GM12878 (cell line): ENCODE measurements at regions not wholly inside any gene's neighbourhood (a gene's known extent, or its start where the extent isn't known, plus 50 kb on each side); places are given as distances from the start of the nearest gene placed in this dataset.

ENCODE experiments used
- ATAC-seq: fragments of 200-7000 bp; cut with Tn5 transposase; 3 replicates; pipeline ENCODE4 v1.9.1; 2020; ENCODE audit warnings: mild to moderate bottlenecking, moderate library complexity
- BruUV-seq: library from RNA; stranded (reverse); fragments of 400-500 nt; replicated peaks from 2 replicates; lab custom pipeline; 2021; lab: Mats Ljungman, UMichigan
- CTCF ChIA-PET: fragments of 300-600 bp; sonication (Branson Sonifier 250); formaldehyde crosslinking; extraction: SDS; loops from one replicate; lab custom pipeline; 2021; ENCODE audit warnings: inconsistent platforms; lab: Yijun Ruan, JAX
- POLR2A ChIA-PET: fragments of 350-600 bp; formaldehyde crosslinking; extraction: SDS; loops from one replicate; lab custom pipeline; 2021; ENCODE audit warnings: inconsistent platforms; lab: Charles Lee
- RAD21 ChIA-PET: fragments of 300-600 bp; sonication (Branson Sonifier 250); formaldehyde crosslinking; loops from one replicate; lab custom pipeline; 2023; ENCODE audit warnings: antibody characterized with exemption; ENCODE audit not compliant: unreplicated experiment; lab: Charles Lee
- SMC1A ChIA-PET: fragments of 300-600 bp; sonication (Branson Sonifier 250); formaldehyde crosslinking; loops from one replicate; lab custom pipeline; 2023; ENCODE audit not compliant: unreplicated experiment, uncharacterized antibody; lab: Charles Lee
- DNase-seq: peaks from one replicate; pipeline ENCODE4 v3.0.0-alpha.2; 2011; ENCODE audit warnings: low read depth, low spot score
- FAIRE-seq: peaks from 3 replicates; lab custom pipeline; 2011; peaks lifted over from hg19 to GRCh38; lab: Jason Lieb, UNC
- H2AFZ ChIP-seq: 2 replicates; pipeline ENCODE4 v1.6.0; 2011; ENCODE audit warnings: low read depth, low read length, control low read depth; ENCODE audit not compliant: control insufficient read depth
- H3K27ac ChIP-seq: 2 replicates; pipeline ENCODE4 v1.5.1; 2011; ENCODE audit warnings: control low read depth; ENCODE audit not compliant: control insufficient read depth, insufficient read depth
- H3K27me3 ChIP-seq, 2 experiments: replicated peaks in 1 of 2; 2 replicates each; pipeline versions ENCODE4 v1.6.0 to v1.6.1; 2011; ENCODE audit warnings: low read length in 1 of 2; ENCODE audit not compliant: control insufficient read depth in 2 of 2, insufficient read depth in 2 of 2
- H3K36me3 ChIP-seq, 2 experiments: 2 replicates each; pipeline ENCODE4 v1.5.1; 2011; ENCODE audit warnings: low read length in 1 of 2; ENCODE audit not compliant: control insufficient read depth in 2 of 2, insufficient read depth in 2 of 2
- H3K4me1 ChIP-seq: 2 replicates; pipeline ENCODE4 v1.6.1; 2011; ENCODE audit warnings: mild to moderate bottlenecking, low read length, moderate library complexity, mixed read lengths; ENCODE audit not compliant: control insufficient read depth, insufficient read depth
- H3K4me2 ChIP-seq: 2 replicates; pipeline ENCODE4 v1.6.0; 2011; ENCODE audit warnings: control low read depth; ENCODE audit not compliant: control insufficient read depth, insufficient read depth
- H3K4me3 ChIP-seq: fragments of 200-600 bp; sonication (generic); 2 replicates; pipeline ENCODE4 v1.5.1; 2016
- H3K79me2 ChIP-seq: 2 replicates; pipeline ENCODE4 v1.6.0; 2011; ENCODE audit warnings: low read length; ENCODE audit not compliant: control insufficient read depth, insufficient read depth
- H3K9ac ChIP-seq: 2 replicates; pipeline ENCODE4 v1.8.0; 2011; ENCODE audit warnings: low read length, control low read depth, mixed read lengths; ENCODE audit not compliant: control insufficient read depth, insufficient read depth
- H3K9me3 ChIP-seq: replicated peaks from 3 replicates; pipeline ENCODE4 v1.5.1; 2011; ENCODE audit warnings: mild to moderate bottlenecking, low read length; ENCODE audit not compliant: control insufficient read depth, insufficient read depth
- H4K20me1 ChIP-seq: 2 replicates; pipeline ENCODE4 v1.6.0; 2011; ENCODE audit not compliant: control insufficient read depth, insufficient read depth
- BHLHE40 ChIP-seq, 2 experiments: fragments of 450-650 bp in 1 of 2; IDR thresholded peaks; 2 replicates each; pipeline ENCODE4 v1.6.1; 2011 to 2017; ENCODE audit warnings: low read depth in 2 of 2, borderline replicate concordance in 1 of 2, improper control_type of control experiment in 1 of 2, low read length in 1 of 2, mild to moderate bottlenecking in 1 of 2
- CBX5 ChIP-seq: sonication (generic); IDR thresholded peaks from 2 replicates; pipeline ENCODE4 v1.6.1; 2016; ENCODE audit warnings: low read depth, moderate library complexity, mild to moderate bottlenecking, inconsistent platforms
- JUND ChIP-seq: IDR thresholded peaks from 2 replicates; pipeline ENCODE4 v1.6.1; 2012; ENCODE audit warnings: low read depth, mild to moderate bottlenecking, low read length, improper control_type of control experiment, moderate library complexity
- NBN ChIP-seq: fragments of 450-650 bp; IDR thresholded peaks from 2 replicates; pipeline ENCODE4 v1.6.1; 2016
- PRDM15 ChIP-seq: fragments of 450-650 bp; formaldehyde crosslinking; IDR thresholded peaks from 2 replicates; pipeline ENCODE4 v1.4.0; 2020; ENCODE audit warnings: mild to moderate bottlenecking, moderate library complexity
- SIN3A ChIP-seq: IDR thresholded peaks from 2 replicates; pipeline ENCODE4 v1.6.1; 2012; ENCODE audit warnings: low read depth, low read length, improper control_type of control experiment
- SIX5 ChIP-seq: IDR thresholded peaks from 2 replicates; pipeline ENCODE4 v1.6.1; 2011; ENCODE audit warnings: mild to moderate bottlenecking, low read depth, low read length, moderate library complexity; ENCODE audit not compliant: severe bottlenecking
- SP1 ChIP-seq: IDR thresholded peaks from one replicate; pipeline ENCODE4 v1.6.1; 2011; ENCODE audit warnings: low read depth, low read length
- TCF7 ChIP-seq: IDR thresholded peaks from 2 replicates; pipeline ENCODE4 v1.6.1; 2014; ENCODE audit warnings: antibody characterized with exemption, borderline replicate concordance
- USF1 ChIP-seq: IDR thresholded peaks from 2 replicates; pipeline ENCODE4 v1.6.1; 2011; ENCODE audit warnings: borderline replicate concordance, low read depth, mild to moderate bottlenecking, moderate library complexity, mixed read lengths, low read length; ENCODE audit not compliant: insufficient read depth; ENCODE audit errors: extremely low read length
- USF2 ChIP-seq: IDR thresholded peaks from 2 replicates; pipeline ENCODE4 v1.6.1; 2011; ENCODE audit warnings: low read depth, low read length, improper control_type of control experiment, borderline replicate concordance
- ZNF207 ChIP-seq: fragments of 450-650 bp; IDR thresholded peaks from 2 replicates; pipeline ENCODE4 v1.6.1; 2014; ENCODE audit warnings: antibody characterized with exemption, mild to moderate bottlenecking, borderline replicate concordance
- ZNF384 ChIP-seq: IDR thresholded peaks from 2 replicates; pipeline ENCODE4 v1.6.1; 2012; ENCODE audit warnings: low read depth, mild to moderate bottlenecking, low read length, improper control_type of control experiment, borderline replicate concordance
- WGBS: methylation state at CpG from one replicate; pipeline ENCODE4 v1.1.6; 2016; ENCODE audit warnings: low lambda C conversion rate; ENCODE audit not compliant: insufficient replicate concordance, insufficient coverage; ENCODE audit errors: missing lambda C conversion rate; 5-methylcytosine and 5-hydroxymethylcytosine counted together
- in situ Hi-C: fragments of 300-500 bp; cut with MboI; formaldehyde crosslinking; loops from 9 replicates; pipeline ENCODE4 v1.14.3; 2018; ENCODE audit warnings: mixed read lengths
- intact Hi-C: fragments of 100-400 bp; cut with micrococcal nuclease; formaldehyde crosslinking; loops from one replicate; pipeline ENCODE4 v1.14.2; 2022; ENCODE audit not compliant: unreplicated experiment

- H3K27me3 ChIP-seq, result no peaks in the 10 kb centered on the region
- H3K4me3 ChIP-seq, result no peak overlapping the region
- no peak overlapping the region for H3K27ac ChIP-seq
- ChIA-PET POLR2A (no interaction called here), CTCF (no interaction called here), RAD21 (no interaction called here), SMC1A (no interaction called here)
- H2AFZ ChIP-seq, result no peak overlapping the region
- H3K9me3 ChIP-seq, result no peaks in the 10 kb centered on the region
- H3K36me3 ChIP-seq, result no peaks in the 10 kb centered on the region
- WGBS, result 26% methylated on average over 5 of the region's 5 CpGs
- no peaks in the 10 kb centered on the region for H3K4me1 ChIP-seq
- intact Hi-C loops (no loop called here), in situ Hi-C loops (no loop called here)
- no peaks in the 10 kb centered on the region for H3K79me2 ChIP-seq
- no TSS peak for BruUV-seq
- no peaks in the 10 kb centered on the region for H4K20me1 ChIP-seq
- TF ChIP-seq SP1 (no peak), TCF7 (no peak), SIX5 (no peak), NBN (no peak), JUND (no peak)
- ATAC-seq, result no peak
- no peak overlapping the region for H3K4me2 ChIP-seq
- H3K9ac ChIP-seq, result no peak overlapping the region
- FAIRE-seq, result no peak
- DNase-seq, result no peak
These were observed 496.5 kb downstream of the PCDH19 start for GRCh38 chrX:99913611-99914010.

GRCh38 chrX:99909946-99910345 lies 500.1 kb downstream of the PCDH19 start:
- no peak overlapping the region for H3K4me3 ChIP-seq
- TF ChIP-seq CBX5, result no peak
- TF ChIP-seq USF2, result no peak
- TF ChIP-seq USF1, result no peak
- no peak for TF ChIP-seq PRDM15 (CRISPR knock-in tag)
- no peak for TF ChIP-seq ZNF384
- TF ChIP-seq SIN3A, result no peak
- no peak for TF ChIP-seq BHLHE40 (IDR thresholded peaks at IDR 0.05; ENCODE audit: borderline replicate concordance in 1 of 2, low read depth in 2 of 2, low read length in 1 of 2)
- no peak for TF ChIP-seq ZNF207

More at GRCh38 chrX:99909946-99910345, 500.1 kb downstream of the PCDH19 start:
- no peaks in the 10 kb centered on the region for H3K4me1 ChIP-seq
- RAD21 ChIA-PET, result no interaction called here
- no peaks in the 10 kb centered on the region for H4K20me1 ChIP-seq
- H3K27ac ChIP-seq, result no peak overlapping the region
- no peak for FAIRE-seq
- POLR2A ChIA-PET, result no interaction called here
- H2AFZ ChIP-seq, result no peak overlapping the region
- no peak overlapping the region for H3K9ac ChIP-seq
- H3K27me3 ChIP-seq, result no peaks in the 10 kb centered on the region
- ATAC-seq, result no peak
- no peaks in the 10 kb centered on the region for H3K79me2 ChIP-seq
- intact Hi-C loops (no loop called here), in situ Hi-C loops (no loop called here)
- DNase-seq, result no peak
- no peaks in the 10 kb centered on the region for H3K36me3 ChIP-seq
- CTCF ChIA-PET, result no interaction called here
- BruUV-seq, result no TSS peak
- no peak overlapping the region for H3K4me2 ChIP-seq
- 0% methylated on average over 1 of the region's 1 CpG for WGBS
- SMC1A ChIA-PET, result no interaction called here
- H3K9me3 ChIP-seq, result no peaks in the 10 kb centered on the region
